HG02938 (cell line): ENCODE measurements at regions not wholly inside any gene's neighbourhood (a gene's known extent, or its start where the extent isn't known, plus 50 kb on each side); places are given as distances from the start of the nearest gene placed in this dataset.

Experiments used
- ATAC-seq: cut with Tn5 transposase; IDR thresholded peaks from one replicate; pipeline ENCODE4 v1.9.1; 2021; ENCODE audit warnings: mild to moderate bottlenecking, moderate library complexity; ENCODE audit not compliant: unreplicated experiment

GRCh38 chr17:33511670-33512069 lies 218.6 kb upstream of the ASIC2 start:
- no peak for ATAC-seq

- no peak for ATAC-seq
These were observed 219.0 kb upstream of the ASIC2 start for GRCh38 chr17:33512113-33512512.

GRCh38 chr17:33513769-33514168 lies 220.7 kb upstream of the ASIC2 start:
- ATAC-seq: no peak

- no peak for ATAC-seq
These were observed 221.3 kb upstream of the ASIC2 start for GRCh38 chr17:33514369-33514768.

GRCh38 chr17:33515974-33516373 lies 222.9 kb upstream of the ASIC2 start:
- ATAC-seq: no peak

GRCh38 chr17:33516645-33517044 lies 223.6 kb upstream of the ASIC2 start:
- no peak for ATAC-seq

- no peak for ATAC-seq
These were observed 224.7 kb upstream of the ASIC2 start for GRCh38 chr17:33517746-33518145.

GRCh38 chr17:33519692-33520091 lies 226.6 kb upstream of the ASIC2 start:
- ATAC-seq: no peak

GRCh38 chr17:33520426-33521330 lies 227.6 kb upstream of the ASIC2 start:
- ATAC-seq: no peak

GRCh38 chr17:33521784-33522183 lies 228.7 kb upstream of the ASIC2 start:
- ATAC-seq: no peak

- no peak for ATAC-seq
These were observed 229.5 kb upstream of the ASIC2 start for GRCh38 chr17:33522623-33523022.

GRCh38 chr17:33523577-33523981 lies 230.5 kb upstream of the ASIC2 start:
- ATAC-seq: no peak

GRCh38 chr17:33525186-33525585 lies 232.1 kb upstream of the ASIC2 start:
- ATAC-seq: no peak

GRCh38 chr17:33526717-33527116 lies 233.6 kb upstream of the ASIC2 start:
- no peak for ATAC-seq

- ATAC-seq: no peak
These were observed 234.2 kb upstream of the ASIC2 start for GRCh38 chr17:33527290-33527689.

- no peak for ATAC-seq
These were observed 235.8 kb upstream of the ASIC2 start for GRCh38 chr17:33528846-33529245.

- ATAC-seq: no peak
These were observed 236.7 kb upstream of the ASIC2 start for GRCh38 chr17:33529816-33530215.

GRCh38 chr17:33531311-33531710 lies 238.2 kb upstream of the ASIC2 start:
- ATAC-seq: no peak

GRCh38 chr17:33534087-33534486 lies 241.0 kb upstream of the ASIC2 start:
- no peak for ATAC-seq

- ATAC-seq: no peak
These were observed 252.0 kb upstream of the ASIC2 start for GRCh38 chr17:33545124-33545523.

GRCh38 chr17:33550261-33550660 lies 257.2 kb upstream of the ASIC2 start:
- ATAC-seq: no peak

- ATAC-seq: no peak
These were observed 258.0 kb upstream of the ASIC2 start for GRCh38 chr17:33551075-33551474.

GRCh38 chr17:33551911-33552310 lies 258.8 kb upstream of the ASIC2 start:
- no peak for ATAC-seq
